GM19438 (cell line): ENCODE measurements at regions not wholly inside any gene's neighbourhood (a gene's known extent, or its start where the extent isn't known, plus 50 kb on each side); places are given as distances from the start of the nearest gene placed in this dataset.
"Not testable (repeated sequence)": the region's sequence is repeated elsewhere in the genome, so short reads cannot be mapped to it uniquely, and the experiment has no call there.

ENCODE experiments used
- ATAC-seq: cut with Tn5 transposase; IDR thresholded peaks from one replicate; pipeline ENCODE4 v1.9.1; 2021; ENCODE audit warnings: low read depth; ENCODE audit not compliant: unreplicated experiment

DNA sequence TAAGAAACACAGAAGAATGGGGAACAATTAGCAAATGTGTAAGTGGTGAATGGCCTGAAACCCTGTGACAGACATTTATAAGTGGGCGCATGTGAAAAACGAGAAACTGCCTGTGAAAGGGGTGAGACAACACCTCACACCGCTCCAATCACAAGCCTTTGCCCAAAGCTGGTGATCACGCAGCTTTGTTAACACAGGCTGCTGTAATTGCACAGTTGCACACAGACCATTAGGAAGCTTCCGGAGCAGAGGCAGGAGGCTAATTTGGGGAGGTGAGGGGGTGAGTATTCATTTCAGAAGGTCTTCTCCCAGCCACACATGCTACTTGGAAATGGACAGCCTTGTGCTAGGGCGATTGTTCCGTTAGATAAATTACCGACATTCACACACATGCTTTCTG, 294.0 kb downstream of the MED10 start:
- no peak for ATAC-seq

DNA sequence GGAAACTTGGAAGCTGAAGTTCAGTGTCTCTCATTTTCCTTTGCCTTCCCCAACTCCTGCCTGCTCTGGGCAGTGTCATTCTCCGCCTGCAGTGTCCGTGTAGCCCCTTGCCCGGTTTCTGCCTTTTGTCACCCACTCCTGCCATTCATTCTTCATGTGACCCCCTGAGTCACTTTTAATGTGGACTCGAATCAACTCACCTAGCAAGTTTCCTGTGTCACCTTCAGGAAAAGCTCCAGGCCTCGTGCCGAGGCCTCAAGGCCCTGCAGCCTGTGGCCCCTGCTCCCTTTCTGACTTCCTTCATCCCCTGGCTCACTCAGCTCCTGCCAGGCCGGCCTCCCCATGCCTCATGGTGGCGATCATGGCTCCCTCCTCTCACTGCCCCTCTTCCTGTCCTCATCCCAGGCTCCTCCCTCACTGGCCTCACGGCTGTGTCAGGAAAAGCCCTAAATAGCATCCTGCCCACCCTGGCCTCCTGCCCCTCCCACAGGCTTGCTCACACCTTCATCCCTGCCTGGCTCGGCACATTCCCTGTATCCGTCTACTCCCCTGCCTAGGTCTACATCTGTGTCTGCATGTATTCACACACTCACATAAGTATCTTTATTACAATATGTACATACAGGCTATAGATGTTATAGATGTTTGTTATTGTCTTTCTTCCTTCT, 294.9 kb downstream of the MED10 start:
- no peak for ATAC-seq

DNA sequence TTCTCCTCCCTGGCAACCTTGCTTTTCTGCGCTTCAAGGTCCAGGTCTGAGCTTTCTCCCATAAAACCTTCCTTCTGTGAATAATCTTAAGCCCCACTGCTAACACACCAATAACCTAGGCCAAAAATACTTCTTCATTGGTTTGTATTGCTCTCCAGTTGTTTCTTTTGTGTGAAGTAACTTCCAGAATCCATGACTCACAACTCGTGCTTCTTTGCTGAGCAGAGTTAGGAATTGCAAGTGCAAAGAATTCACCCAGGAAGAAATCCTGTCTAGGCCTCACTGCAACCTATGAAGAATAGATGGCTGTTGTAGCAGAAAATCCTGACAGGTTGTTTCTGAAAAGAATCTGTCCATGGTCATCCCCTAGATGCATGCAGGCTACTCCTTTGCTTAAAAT, 295.7 kb downstream of the MED10 start:
- ATAC-seq = no peak

DNA sequence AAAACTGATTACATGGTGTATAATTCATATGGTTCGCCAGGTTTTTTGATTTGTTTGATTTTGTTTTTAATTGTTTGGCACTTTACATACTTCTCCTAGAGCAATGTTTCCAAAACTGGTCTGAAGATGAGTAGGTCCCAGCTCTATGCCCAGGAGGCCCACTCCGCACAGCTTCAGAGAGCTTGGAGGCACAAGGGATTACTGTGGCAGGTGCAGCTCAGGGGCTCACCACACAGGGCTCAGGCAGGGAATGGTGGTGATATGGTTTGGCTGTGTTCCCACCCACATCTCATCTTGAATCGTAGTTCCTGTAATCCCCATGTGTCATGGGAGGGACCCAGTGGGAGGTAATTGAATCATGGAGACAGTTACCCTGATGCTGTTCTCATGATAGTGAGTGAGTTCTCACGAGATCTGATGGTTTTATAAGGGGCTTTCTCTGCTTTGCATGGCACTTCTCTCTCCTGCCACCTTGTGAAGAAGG, 296.6 kb downstream of the MED10 start:
- ATAC-seq = no peak

DNA sequence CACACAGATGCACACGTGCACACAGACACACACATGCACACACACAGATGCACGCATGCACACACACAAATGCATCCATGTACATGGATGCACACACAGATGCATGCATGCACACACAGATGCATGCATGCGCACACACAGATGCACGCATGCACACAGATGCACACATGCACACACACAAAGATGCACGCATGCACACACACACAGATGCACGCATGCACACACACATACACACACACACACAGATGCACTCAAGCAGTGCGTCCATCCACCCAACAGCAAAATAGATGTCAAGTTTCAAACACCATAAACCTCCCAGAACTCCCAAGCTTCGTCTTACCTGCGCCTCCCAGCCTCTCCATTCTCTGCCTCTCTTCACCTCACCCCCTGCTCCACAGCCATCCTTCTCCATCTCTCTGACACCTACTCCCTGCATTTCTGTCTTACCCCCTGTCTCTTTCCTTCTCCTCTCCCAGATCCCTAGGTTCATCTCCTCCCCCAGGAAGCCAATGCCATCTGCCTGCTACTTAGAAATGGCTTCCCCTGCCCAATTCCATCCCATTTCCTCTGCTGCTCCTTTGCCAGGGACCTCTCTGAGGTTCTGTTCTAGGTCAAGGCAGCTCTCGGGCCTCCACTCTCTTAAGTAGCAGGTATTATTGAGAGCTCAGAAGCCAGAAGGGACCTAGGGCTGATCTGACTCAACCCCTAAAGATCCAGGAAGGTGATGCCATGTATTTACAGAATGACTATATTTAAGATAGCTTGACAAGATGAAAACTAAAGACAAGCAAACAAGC, 297.2 kb downstream of the MED10 start:
- ATAC-seq = no peak

DNA sequence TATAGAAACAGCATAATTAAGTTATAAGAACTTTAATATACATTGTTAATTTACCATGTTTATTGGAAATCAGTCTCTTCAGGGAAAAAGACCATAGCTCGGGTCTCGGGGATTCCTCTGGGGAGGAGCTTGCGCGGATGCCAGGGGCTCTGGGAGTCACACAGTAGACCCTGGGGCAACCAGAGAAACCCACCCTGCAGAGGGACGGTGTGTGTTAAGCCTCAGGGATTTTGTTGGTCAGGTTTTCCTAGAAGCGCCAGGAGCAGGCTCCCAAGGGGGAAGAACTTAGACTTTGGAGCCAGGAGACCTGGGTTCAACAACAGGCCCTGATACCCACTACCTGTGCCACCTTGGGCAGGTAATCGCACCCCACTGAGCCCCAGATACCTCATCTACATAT, 297.9 kb downstream of the MED10 start:
- ATAC-seq = no peak

DNA sequence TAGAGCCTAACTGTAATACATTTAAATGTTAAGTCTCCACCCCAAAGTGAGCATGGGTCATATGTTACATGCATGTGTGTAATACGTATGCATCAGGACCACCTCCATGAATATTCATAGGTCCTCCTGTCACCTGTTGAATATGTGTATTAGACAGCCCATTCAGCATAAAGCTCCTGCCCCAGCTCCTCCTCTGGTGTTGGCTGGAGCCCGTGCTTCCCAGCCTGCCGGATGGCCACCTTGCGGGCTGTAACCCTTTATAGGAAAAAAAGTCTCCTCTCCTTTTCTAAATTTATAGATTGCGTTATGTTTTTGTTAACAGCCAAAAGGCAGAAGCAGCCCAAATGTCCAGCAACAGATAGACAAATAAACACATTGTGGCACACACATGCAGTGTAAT, 299.5 kb downstream of the MED10 start:
- no peak for ATAC-seq

DNA sequence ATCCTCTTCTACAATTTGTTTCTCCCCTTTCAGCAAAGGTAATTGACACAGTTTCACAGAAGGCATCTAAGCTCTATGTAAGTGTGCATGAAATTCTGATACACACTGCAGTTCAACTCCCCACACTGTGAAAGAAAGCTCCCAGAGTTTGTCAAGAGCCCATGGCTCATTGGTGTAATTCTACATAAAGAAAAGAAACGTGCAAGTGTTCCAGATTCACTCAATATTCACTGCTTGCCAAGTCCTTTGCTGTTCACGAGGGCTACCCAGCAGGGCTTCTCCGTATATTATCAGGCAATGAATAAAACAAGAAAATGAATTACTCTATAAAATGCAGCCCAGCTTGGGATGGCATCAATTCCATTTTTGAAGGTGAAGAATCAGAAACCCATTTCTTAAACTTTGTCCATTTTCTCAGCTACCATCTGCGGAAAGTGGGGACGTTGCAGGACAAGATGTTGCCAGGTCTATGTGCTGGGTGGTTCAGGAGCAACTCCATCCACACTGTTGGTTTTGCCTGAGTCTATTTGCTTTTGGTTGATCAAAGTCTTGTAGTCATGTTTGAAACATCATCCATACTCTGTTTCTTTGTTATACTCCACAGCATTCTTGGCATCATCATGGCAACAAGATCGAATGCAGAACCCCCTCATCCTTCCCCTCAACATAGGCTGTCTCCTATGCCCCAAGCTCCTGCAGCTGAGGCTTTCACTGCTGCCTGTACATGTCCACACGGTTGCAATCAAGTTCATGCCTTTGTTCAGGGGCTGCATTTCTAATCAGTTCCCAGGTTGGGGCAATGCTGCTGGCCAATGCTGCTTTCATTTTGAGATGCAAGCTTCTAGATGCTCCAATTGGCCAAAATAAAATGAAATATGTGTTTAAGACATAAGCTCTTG, 301.8 kb downstream of the MED10 start:
- ATAC-seq = no peak

DNA sequence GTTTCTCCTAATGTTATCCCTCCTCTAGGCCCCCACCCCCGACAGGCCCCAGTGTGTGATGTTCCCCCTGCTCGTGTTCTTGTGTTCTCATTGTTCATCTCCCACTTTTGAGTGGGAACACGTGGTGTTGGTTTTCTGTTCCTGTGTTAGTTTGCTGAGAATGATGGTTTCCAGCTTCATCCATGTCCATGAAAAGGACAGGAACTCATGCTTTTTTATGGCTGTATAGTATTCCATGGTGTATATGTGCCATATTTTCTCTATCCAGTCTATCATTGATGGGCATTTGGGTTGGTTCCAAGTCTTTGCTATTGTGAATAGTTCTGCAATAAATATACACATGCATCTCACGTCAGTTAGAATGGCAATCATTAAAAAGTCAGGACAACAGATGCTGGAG, 305.9 kb downstream of the MED10 start:
- ATAC-seq = not testable (repeated sequence)

DNA sequence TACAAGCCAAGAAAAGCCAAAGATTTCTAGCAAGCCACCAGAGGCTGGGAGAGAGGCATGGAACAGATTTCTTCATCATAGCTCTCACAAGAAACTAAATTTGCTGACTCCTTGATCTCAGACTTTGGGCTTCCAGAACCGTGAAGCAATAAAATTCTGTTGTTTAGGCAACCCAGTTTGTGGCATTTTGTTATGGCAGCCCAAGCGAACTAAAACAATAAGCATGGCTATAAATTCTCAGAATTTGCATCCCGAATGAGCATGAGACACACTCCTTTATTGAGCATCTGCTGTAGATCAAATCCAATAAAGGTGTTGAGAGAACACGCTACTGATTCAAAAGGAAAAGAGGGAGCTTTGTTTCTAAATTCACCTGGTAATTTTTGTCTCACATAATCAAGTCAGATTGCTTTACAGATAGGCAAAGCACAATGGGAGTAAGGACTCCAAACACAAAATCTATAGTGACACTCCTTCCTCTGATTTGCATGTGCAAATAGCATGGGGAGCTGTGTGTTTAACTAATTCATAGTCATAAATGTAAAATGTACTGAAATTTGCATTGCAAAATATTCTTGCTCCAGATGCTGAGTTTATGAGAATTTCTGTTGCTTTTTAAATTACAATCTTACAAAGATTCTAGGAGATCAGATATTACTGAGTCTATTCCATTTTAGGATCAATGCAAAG, 308.7 kb downstream of the MED10 start:
- no peak for ATAC-seq

DNA sequence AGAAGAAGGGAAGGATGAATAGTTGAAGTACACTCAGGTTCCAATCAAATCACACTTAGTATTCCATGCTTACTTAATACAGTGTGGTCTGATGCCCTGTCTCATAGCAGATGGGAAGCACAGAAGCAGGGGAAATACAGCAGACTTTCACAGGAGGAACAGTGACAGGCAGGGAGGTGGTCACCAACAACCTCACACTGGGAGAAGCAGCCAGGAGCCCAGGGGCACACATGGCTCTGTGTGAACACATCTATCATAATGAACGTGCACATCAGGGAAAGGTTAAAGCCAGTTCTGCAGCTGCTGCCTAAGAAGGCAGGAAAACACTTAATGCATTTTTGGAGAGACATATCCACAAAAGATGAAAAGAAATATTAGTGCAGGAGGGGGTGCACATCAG, 312.3 kb downstream of the MED10 start:
- no peak for ATAC-seq

DNA sequence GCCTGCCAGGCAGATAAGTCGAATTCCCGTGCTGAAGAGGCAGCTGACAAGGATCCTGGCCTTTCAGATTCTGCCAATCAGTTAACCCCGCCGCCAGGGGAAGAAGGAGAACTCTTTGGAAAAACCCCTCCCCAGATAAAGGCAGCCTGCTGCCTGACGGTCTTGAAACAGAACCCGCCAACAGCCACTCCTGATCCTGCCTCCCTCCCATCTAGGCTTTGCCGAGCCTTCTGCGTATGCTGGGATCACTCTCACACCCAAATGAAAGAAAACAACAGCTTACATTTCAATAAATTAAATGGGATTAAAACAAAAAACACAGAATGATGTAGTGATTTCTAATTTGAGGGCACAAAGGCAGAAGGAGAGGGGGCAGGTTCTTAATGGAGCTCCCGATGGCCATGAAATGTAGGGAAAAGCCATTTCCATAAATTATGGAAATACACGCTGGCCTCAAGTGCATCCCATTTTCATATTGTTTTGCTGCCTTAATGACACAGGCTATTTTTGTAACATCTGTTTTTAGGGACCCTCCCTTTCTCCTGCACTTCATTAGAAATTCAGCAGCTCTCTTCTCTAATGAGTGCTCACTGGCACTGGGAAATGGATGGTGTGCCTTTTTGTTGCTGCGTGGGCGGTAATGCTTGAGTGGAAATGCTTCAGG, 319.1 kb downstream of the MED10 start:
- ATAC-seq = no peak

DNA sequence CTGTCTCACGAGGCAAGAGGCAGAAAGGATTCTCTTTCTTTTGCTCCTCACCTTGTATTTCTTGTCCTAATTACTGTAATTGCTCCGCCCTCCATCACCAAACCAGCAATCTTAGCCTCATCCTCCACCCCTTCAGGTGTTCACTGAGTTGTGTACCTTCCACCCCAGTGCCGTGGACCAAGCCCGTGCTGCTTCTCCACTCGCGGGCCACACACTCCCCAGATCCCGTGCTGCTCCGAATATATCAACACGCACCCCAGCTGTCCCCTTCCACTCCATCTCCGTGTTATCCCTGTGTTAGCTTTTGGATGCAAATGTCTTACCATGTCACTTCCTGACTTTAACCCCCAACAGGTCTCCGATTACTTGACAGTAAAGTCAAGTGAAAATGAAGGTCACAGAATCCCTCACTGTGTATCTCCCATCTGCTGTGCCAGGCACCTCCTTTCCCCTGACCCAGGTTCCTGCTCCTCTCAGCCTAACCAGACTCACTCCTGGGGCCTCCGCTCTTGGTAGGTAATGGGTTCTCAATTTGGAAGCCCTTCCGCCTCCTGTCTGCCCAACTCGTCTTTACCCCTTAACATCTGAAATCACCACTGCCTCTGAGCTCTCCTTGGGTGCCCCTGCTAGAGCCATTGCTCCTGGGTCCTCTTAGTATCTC, 320.2 kb downstream of the MED10 start:
- no peak for ATAC-seq

DNA sequence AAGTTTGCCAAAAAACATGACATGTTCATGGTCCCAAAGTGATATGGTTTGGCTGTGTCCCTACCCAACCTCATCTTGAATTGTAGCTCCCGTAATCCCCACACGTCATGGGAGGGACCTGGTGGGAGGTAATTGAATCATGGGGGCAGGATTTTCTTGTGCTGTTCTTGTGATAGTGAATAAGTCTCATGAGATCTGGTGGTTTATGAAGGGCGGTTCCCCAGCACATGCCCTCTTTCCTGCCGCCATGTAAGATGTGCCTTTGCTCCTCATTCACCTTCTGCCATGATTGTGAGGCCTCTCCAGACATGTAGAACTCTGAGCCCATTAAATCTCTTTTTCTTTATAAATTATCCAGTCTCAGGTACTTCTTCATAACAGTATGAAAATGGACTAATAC, 322.1 kb downstream of the MED10 start:
- no peak for ATAC-seq

DNA sequence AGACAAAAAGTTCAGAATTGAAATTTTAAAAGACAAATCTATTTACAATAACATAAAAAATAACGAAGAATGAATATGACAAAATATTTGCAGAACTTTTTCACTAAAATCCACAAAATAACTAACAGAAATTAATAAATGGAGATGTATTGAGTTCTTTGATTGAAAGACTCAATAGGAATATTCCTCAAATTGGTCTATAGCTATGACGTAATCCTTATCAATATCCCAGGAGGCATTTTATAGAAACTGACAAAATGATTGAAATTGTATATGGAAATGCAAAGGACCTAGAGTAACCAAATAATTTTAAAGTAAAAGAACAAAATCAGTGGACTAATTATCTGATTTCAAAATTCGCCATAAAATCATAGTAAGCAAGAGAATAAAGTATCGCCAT, 328.7 kb downstream of the MED10 start:
- no peak for ATAC-seq

DNA sequence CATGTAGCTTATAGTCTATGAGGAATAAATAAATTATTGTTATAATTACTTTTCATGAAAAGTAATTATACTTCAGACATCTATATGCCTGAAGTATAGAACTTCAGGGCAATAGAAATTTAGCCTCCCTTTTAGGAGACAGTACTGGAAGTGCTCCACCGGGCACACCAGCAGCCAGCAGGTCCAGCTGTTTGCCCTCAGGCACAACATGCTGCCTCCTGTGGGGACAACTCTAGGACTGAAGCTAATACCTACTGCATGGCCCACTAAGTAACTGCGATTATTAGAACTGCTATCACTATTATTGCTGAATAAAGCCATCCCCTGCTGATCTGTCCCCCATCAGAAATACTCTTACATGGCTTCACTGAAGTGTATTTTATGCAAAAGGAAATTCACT, 329.6 kb downstream of the MED10 start:
- ATAC-seq = no peak

DNA sequence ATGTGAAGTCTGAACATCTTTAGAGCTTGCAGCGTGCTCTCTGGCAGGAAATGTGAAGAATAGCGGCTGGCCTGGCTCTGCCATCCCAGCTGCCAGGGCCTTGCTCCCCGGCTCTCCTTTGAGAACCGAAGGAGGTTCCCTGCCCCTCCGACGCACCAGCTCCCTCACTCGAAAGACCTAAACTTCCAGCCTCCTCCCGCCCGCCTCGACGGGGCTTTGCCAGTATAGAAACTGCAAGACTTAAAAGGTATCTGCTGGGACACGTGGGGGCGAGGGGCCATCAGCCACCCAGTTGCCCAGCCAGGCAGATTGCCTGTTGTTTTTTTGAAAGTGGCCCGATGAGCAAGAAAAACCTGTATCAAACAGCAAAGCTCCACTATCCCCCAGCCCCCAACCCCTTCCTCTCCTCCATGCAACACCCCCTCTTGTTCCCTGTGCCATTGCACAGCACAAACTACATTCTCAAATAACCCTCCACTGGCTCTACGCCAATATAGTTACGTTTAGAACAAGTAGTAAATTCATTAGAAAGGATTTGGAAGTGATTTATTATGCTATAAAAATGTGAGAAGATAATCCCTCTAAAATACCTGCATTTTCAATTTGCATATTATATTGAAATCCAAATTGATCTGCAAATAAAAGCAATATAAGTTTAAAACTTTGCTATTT, 331.9 kb downstream of the MED10 start:
- ATAC-seq = no peak

DNA sequence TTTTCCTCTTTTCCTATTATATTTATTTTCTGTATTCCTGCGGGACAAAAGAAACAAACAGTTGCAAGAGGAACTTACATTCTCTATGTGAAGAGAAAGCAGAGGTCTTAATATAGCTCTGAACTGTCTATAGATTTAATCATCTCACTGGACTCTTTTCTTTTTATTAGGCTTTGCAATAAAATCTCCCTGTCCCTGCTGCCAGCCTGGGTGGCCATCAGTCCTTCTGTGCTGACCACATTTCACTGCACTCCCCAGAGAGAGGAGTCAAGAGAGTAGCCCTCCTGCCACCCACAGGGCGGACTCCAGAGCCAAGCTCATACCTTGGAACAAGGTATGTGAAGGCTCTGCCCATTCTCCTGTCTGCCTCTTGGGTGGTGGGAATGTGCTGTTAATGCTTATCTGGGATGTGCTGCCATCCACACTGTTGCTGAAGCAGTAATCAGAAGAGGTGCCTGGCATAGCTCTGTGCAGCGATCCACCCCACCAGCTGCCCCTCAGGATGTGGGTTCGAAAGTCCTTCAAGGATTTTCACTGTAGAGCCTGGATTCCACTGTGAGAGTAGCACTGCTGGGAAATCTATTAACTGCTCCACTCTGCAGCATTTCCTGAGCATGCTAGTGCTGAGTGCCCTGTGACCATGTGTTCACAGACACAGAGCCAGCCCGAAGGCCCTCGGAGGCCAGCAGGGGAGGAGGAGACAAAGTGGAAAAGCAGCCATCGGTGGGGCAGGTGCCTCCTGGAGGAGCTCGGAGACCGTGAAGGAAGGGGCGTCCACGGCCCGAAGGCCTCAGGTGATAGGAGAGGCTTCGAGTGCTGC, 334.6 kb downstream of the MED10 start:
- no peak for ATAC-seq
